Right lobe of liver (tissue), 4 donors: ENCODE measurements at regions not wholly inside any gene's neighbourhood (a gene's known extent, or its start where the extent isn't known, plus 50 kb on each side); places are given as distances from the start of the nearest gene placed in this dataset.
"Not testable (repeated sequence)": the region's sequence is repeated elsewhere in the genome, so short reads cannot be mapped to it uniquely, and the experiment has no call there.

Source experiments
- POLR2A ChIP-seq: fragments of 450-650 bp; IDR thresholded peaks from one replicate; pipeline ENCODE4 v1.6.1; 2017; ENCODE audit warnings: antibody characterized with exemption, mild to moderate bottlenecking
- TF ChIP-seq, protein P1 (sequence below), 4 donors: fragments of 200-600 bp in 3 of 4; fragments of 450-650 bp in 1 of 4; IDR thresholded peaks; one replicate each; pipeline versions ENCODE4 v1.5.1 to v1.8.0; 2016 to 2022; ENCODE audit warnings: antibody characterized with exemption in 4 of 4, mild to moderate bottlenecking in 2 of 4
- donor health status: DM: no; HTN: no; CAD: no.
- donor health status: DM: no; HTN: no; CAD: no.
- donor health status: DM: no; HTN: yes; CAD: no.

DNA sequence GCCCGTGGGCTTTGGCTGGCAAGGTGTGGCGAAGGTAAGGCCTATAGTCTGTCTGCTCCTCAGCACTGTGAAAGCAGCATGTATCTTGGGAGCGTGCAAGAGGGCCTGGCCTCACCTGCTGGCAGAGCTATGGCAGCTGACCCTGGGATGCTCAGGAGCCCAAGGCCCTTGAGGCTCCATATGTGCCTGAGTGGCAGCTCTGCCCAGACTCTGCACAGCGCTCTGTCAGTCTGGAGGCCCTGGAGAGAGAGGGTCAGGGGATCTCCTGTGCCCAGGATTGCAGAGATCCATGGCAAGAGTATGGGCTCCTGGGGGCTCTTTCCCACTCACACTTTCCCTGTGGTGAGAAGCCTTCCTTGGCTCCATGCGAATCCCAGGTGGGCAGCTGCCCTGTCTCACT, 1473.7 kb downstream of the SPATA31A7 start:
- TF ChIP-seq, protein P1, sequence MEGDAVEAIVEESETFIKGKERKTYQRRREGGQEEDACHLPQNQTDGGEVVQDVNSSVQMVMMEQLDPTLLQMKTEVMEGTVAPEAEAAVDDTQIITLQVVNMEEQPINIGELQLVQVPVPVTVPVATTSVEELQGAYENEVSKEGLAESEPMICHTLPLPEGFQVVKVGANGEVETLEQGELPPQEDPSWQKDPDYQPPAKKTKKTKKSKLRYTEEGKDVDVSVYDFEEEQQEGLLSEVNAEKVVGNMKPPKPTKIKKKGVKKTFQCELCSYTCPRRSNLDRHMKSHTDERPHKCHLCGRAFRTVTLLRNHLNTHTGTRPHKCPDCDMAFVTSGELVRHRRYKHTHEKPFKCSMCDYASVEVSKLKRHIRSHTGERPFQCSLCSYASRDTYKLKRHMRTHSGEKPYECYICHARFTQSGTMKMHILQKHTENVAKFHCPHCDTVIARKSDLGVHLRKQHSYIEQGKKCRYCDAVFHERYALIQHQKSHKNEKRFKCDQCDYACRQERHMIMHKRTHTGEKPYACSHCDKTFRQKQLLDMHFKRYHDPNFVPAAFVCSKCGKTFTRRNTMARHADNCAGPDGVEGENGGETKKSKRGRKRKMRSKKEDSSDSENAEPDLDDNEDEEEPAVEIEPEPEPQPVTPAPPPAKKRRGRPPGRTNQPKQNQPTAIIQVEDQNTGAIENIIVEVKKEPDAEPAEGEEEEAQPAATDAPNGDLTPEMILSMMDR (IDR thresholded peaks at IDR 0.05) = not testable (repeated sequence)
- not testable (repeated sequence) for TF ChIP-seq POLR2A
